ENCODE measurements at regions not wholly inside any gene's neighbourhood (a gene's known extent, or its start where the extent isn't known, plus 50 kb on each side); places are given as distances from the start of the nearest gene placed in this dataset.

- TF ChIP-seq CTCF (IDR thresholded peaks at IDR 0.05; ENCODE audit: extremely low read depth in 1 of 2, insufficient read depth in 1 of 2, low read depth in 1 of 2, low read length in 2 of 2): no peak
- no peak for TF ChIP-seq POLR2A (IDR thresholded peaks at IDR 0.05; ENCODE audit: low read depth, low read length)
- no peak for TF ChIP-seq EZH2 (IDR thresholded peaks at IDR 0.05; ENCODE audit: borderline replicate concordance, low read depth, low read length, severe bottlenecking)
- TF ChIP-seq POLR2AphosphoS5 (IDR thresholded peaks at IDR 0.05; ENCODE audit: insufficient read depth, low read depth, low read length): no peak
- TF ChIP-seq MAX (IDR thresholded peaks at IDR 0.05; ENCODE audit: insufficient read depth, insufficient read length): no peak
- no peak for TF ChIP-seq MYC (IDR thresholded peaks at IDR 0.05; ENCODE audit: low read depth, low read length)
- TF ChIP-seq JUN (IDR thresholded peaks at IDR 0.05; ENCODE audit: borderline replicate concordance, insufficient read depth, insufficient read length, low read depth): no peak
Measured at GRCh38 chr3:182739619-182740018, 53.7 kb upstream of the ATP11B start.
